Chondrocyte (in vitro differentiated cells): ENCODE measurements at regions not wholly inside any gene's neighbourhood (a gene's known extent, or its start where the extent isn't known, plus 50 kb on each side); places are given as distances from the start of the nearest gene placed in this dataset.

ENCODE experiments used
- DNase-seq: peaks from one replicate; pipeline ENCODE4 v3.0.0; 2021; ENCODE audit warnings: mixed read lengths, low spot score
- H3K27ac Mint-ChIP-seq: one replicate; pipeline ENCODE4 v1.8.0; 2021; ENCODE audit warnings: mild to moderate bottlenecking, moderate library complexity, mixed read lengths; ENCODE audit not compliant: unreplicated experiment
- H3K27me3 Mint-ChIP-seq: 2 replicates; pipeline ENCODE4 v1.8.0; 2021; ENCODE audit warnings: low read depth, mixed read lengths
- H3K36me3 Mint-ChIP-seq: 2 replicates; pipeline ENCODE4 v1.8.0; 2021; ENCODE audit warnings: low read depth, mixed read lengths
- H3K4me1 Mint-ChIP-seq: 2 replicates; pipeline ENCODE4 v1.8.0; 2021; ENCODE audit warnings: low read depth, mild to moderate bottlenecking, mixed read lengths
- H3K4me3 Mint-ChIP-seq: one replicate; pipeline ENCODE4 v1.8.0; 2021; ENCODE audit warnings: mild to moderate bottlenecking, moderate library complexity, mixed read lengths; ENCODE audit not compliant: unreplicated experiment
- H3K9me3 Mint-ChIP-seq: 2 replicates; pipeline ENCODE4 v1.8.0; 2021; ENCODE audit warnings: low read depth, mixed read lengths
- TF ChIP-seq, protein P1 (sequence below): fragments of 200-600 bp; sonication (generic); IDR thresholded peaks from 2 replicates; pipeline ENCODE4 v1.5.0; 2021; ENCODE audit warnings: antibody characterized with exemption, mild to moderate bottlenecking, moderate library complexity

DNA sequence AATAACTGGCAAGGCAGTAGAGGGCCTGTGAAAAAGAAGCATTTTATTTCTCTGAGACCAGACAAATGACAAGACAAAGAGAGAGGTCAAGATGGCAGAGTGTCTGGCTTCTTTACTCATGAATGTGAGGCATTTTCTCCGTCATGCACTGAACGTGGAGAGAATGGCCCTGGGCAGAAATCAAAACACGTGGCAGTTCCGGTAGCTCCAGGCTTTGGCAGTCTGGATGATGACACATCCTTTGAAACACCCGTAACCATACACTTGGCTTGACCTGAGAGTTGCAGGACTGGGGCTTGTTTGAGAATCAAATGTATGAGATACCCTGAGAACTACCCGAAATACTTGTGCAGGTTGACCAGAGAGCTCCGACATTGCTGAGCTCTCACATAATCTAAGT is 537.6 kb downstream of the ACTR3B start:
- Mint-ChIP-seq H3K27ac (no peak overlapping the region), H3K27me3 (no peaks in the 10 kb centered on the region), H3K9me3 (peaks cover 63% of the 10 kb centered on the region), H3K36me3 (no peaks in the 10 kb centered on the region), H3K4me1 (no peaks in the 10 kb centered on the region), H3K4me3 (no peak overlapping the region)
- DNase-seq = no peak
- TF ChIP-seq, protein P1, sequence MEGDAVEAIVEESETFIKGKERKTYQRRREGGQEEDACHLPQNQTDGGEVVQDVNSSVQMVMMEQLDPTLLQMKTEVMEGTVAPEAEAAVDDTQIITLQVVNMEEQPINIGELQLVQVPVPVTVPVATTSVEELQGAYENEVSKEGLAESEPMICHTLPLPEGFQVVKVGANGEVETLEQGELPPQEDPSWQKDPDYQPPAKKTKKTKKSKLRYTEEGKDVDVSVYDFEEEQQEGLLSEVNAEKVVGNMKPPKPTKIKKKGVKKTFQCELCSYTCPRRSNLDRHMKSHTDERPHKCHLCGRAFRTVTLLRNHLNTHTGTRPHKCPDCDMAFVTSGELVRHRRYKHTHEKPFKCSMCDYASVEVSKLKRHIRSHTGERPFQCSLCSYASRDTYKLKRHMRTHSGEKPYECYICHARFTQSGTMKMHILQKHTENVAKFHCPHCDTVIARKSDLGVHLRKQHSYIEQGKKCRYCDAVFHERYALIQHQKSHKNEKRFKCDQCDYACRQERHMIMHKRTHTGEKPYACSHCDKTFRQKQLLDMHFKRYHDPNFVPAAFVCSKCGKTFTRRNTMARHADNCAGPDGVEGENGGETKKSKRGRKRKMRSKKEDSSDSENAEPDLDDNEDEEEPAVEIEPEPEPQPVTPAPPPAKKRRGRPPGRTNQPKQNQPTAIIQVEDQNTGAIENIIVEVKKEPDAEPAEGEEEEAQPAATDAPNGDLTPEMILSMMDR = no peak

DNA sequence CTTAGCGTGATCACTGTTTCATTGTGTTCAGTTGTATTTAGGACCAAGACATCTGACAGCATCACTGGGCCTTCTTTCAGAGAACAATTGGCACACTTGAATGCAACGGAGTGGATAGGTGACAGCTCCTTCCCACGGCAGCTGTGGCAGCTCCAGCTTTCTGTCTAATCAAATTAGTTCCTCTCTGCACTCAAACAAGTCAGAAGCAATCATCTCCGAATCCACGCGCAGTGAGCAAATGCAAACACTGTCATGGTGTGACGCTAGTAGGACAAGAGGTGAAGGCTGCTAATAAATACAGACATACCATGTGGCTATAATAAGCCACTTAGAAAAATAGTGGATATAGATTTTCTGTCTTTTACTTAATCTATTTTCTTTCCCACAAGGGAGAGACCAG is 542.4 kb downstream of the ACTR3B start:
- TF ChIP-seq, protein P1 = no peak
- Mint-ChIP-seq H3K27ac (no peak overlapping the region), H3K27me3 (no peaks in the 10 kb centered on the region), H3K9me3 (peaks cover 61% of the 10 kb centered on the region), H3K4me3 (no peak overlapping the region), H3K4me1 (no peaks in the 10 kb centered on the region), H3K36me3 (peaks cover 2% of the 10 kb centered on the region)
- no peak for DNase-seq

DNA sequence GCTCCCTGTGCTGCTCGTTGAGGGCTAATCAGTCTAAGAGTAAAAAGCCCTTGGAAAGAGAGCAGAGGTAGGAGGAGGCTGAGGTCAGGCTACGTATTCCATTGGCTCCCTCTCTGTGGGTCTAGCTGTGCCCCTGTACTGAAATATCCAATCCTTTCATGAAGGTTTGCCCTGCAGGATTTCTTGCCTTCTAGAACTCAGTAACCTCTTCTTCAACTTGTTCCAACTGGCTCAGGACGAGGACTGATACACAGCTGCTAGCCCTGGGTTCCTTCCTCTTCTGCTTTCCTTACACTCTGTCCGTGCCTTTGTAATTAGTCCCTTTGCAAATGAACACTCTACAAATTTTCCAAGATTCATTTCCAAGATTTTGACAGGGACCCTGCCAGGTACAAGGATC is 560.5 kb downstream of the ACTR3B start:
- Mint-ChIP-seq H3K4me3 (no peak overlapping the region), H3K4me1 (no peaks in the 10 kb centered on the region), H3K9me3 (peaks cover 65% of the 10 kb centered on the region), H3K27me3 (no peaks in the 10 kb centered on the region), H3K36me3 (peaks cover 3% of the 10 kb centered on the region), H3K27ac (no peak overlapping the region)
- TF ChIP-seq, protein P1 = no peak
- no peak for DNase-seq

DNA sequence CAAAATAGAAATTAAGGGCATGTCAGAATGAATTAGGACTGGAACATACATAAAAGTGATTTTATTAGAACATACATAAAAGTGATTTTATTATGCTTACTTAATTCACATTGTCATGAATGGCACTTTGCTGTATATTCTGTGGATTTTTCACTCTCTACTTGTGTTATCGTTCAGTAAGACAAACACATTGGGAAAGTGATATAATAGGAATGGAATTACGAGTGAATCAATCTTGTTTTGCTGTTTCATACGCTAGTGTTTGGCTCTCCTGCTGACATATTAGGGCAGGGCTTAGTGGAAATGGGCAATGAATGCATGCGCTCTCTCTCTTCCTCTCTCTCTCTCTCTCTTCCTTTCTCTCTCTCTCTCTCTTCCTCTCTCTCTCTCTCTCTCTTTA is 561.1 kb downstream of the ACTR3B start:
- Mint-ChIP-seq H3K27ac (no peak overlapping the region), H3K36me3 (peaks cover 3% of the 10 kb centered on the region), H3K4me3 (no peak overlapping the region), H3K4me1 (no peaks in the 10 kb centered on the region), H3K9me3 (peaks cover 69% of the 10 kb centered on the region), H3K27me3 (no peaks in the 10 kb centered on the region)
- TF ChIP-seq, protein P1 = no peak
- DNase-seq = no peak

DNA sequence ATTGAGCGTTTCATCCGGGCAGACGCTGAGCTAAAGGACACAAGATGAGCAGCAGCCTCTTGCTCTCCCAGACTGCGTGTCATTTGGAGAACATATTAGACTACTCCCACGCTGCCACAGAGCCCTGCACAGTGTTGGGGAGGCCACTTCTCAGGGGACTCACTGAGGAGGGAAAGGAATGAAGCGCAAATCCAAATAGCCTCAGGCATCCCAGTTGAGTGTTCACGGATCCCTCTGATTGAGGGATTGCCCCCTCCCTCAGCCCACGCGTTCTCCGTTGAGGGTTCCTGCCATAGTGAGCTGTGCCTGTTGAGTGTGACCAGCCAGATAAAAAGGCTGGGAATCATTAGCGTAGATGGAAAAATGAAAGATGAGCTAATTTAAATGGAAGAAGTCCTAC is 563.4 kb downstream of the ACTR3B start:
- H3K4me1 Mint-ChIP-seq = no peaks in the 10 kb centered on the region
- peaks cover 71% of the 10 kb centered on the region for H3K9me3 Mint-ChIP-seq
- H3K4me3 Mint-ChIP-seq = no peak overlapping the region
- TF ChIP-seq, protein P1 = no peak
- no peak overlapping the region for H3K27ac Mint-ChIP-seq
- H3K27me3 Mint-ChIP-seq = no peaks in the 10 kb centered on the region
- peaks cover 3% of the 10 kb centered on the region for H3K36me3 Mint-ChIP-seq
- DNase-seq = no peak
